ENCODE measurements at regions not wholly inside any gene's neighbourhood (a gene's known extent, or its start where the extent isn't known, plus 50 kb on each side); places are given as distances from the start of the nearest gene placed in this dataset.

DNA sequence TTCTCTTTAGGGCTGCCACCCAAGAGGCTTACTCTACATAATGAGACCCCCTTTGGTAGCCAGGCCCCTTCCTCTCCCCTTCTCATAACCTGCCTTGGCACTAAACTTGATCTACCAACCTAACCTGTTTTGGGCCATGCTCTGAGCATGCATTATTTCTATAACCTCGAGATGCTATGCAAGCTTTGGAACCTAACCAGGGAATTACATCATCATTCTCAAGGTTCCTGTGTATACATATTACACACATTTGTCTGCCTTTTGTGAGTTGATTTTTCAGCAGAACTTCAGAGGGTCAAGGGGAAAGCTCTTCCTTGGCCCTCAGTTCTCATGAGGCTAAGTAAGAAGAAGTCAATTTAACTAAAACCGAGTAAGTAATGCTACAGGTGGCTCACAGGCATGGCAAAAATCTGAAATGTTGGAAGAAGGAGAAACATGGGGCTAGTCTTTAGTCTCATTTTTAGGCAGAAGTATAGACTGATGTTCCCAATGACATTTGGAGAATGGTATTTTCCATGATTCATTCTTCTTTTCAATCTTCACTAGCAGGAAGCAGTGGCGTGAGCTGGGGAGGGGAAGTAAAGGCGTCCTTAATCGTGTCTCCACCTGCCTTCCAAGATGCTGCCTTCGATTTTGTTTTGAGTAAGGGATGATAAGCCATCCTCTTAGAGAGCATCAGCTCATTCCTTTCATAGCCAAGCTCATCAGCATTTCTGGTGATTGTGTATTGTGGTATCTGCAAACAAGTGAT lies 308.4 kb downstream of the ABCC12 start:
- Histone ChIP-seq H3K9me3 (no peaks in the 10 kb centered on the region), H3K36me3 (no peaks in the 10 kb centered on the region), H3K4me3 (no peak overlapping the region), H3K27me3 (no peaks in the 10 kb centered on the region), H3K27ac (no peak overlapping the region), H3K4me1 (no peaks in the 10 kb centered on the region)
- in situ Hi-C loops (cut with MboI; ENCODE audit: low sequenced_read_pairs in 4 of 4) (no loop called here), intact Hi-C loops (cut with DNase I; ENCODE audit: low total_unique reads) (no loop called here)
- ATAC-seq (no peak), DNase-seq (no peak)
- no peak for TF ChIP-seq POLR2A (IDR thresholded peaks at IDR 0.05)
- TF ChIP-seq, protein P1, sequence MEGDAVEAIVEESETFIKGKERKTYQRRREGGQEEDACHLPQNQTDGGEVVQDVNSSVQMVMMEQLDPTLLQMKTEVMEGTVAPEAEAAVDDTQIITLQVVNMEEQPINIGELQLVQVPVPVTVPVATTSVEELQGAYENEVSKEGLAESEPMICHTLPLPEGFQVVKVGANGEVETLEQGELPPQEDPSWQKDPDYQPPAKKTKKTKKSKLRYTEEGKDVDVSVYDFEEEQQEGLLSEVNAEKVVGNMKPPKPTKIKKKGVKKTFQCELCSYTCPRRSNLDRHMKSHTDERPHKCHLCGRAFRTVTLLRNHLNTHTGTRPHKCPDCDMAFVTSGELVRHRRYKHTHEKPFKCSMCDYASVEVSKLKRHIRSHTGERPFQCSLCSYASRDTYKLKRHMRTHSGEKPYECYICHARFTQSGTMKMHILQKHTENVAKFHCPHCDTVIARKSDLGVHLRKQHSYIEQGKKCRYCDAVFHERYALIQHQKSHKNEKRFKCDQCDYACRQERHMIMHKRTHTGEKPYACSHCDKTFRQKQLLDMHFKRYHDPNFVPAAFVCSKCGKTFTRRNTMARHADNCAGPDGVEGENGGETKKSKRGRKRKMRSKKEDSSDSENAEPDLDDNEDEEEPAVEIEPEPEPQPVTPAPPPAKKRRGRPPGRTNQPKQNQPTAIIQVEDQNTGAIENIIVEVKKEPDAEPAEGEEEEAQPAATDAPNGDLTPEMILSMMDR (IDR thresholded peaks at IDR 0.05 in 4 of 5, conservative IDR thresholded peaks at IDR 0.05 in 1 of 5): no peak

DNA sequence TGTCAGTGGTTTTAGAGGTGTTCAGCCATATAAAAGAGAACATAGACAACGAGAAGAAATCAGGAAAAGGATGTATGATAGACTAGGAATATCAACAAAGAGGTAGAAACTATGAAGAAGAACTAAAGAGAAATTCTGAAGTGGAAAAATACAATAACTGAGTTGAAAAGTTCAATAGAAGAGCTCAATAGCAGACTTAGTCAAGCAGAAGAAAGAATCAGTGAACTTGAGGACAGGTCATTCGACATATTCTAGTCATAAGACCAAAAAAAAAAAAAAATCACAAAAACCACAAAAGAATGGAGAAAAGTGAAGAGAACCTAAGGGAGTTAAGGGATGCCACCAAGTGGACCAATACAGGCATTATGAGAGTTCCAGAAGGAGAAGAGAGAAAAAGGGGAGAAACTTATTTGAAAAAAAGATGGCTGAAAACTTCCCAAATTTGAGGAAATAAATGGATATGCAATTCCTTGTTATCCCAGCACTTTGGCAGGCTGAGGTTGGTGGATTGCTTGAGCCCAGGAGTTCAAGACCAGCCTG lies 321.2 kb downstream of the ABCC12 start:
- no peak for TF ChIP-seq POLR2A (IDR thresholded peaks at IDR 0.05)
- TF ChIP-seq, protein P1 (IDR thresholded peaks at IDR 0.05 in 4 of 5, conservative IDR thresholded peaks at IDR 0.05 in 1 of 5): no peak
- intact Hi-C loops (cut with DNase I; ENCODE audit: low total_unique reads) (no loop called here), in situ Hi-C loops (cut with MboI; ENCODE audit: low sequenced_read_pairs in 4 of 4) (no loop called here)
- H3K27ac ChIP-seq: no peak overlapping the region
- peaks cover 0 to 5% (median 0%) of the 10 kb centered on the region in 3 donors for H3K9me3 ChIP-seq
- no peaks in the 10 kb centered on the region for H3K36me3 ChIP-seq
- no peak for ATAC-seq
- H3K27me3 ChIP-seq: no peaks in the 10 kb centered on the region
- no peak for DNase-seq
- H3K4me1 ChIP-seq: no peaks in the 10 kb centered on the region
- no peak overlapping the region for H3K4me3 ChIP-seq

DNA sequence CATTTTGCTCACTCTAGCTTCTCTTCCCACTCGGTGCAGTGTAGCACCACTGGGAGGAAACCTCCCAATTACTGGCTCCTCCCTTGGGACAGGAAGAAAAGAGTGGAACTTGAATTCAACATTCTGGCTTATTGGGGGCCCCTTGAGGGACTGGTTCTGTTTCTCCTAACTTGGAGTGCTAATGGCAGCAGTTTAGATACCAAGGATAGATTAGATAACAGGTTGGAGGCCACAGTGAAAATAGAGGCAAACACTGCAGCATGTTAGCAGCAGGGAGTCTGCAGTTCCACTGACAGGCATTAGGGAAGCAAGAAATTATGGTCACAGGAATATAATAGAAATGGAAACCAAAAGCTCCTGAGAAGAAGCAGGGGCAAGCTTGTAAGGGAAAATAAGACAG lies 322.0 kb downstream of the ABCC12 start:
- peaks cover 0 to 5% (median 0%) of the 10 kb centered on the region in 3 donors for H3K9me3 ChIP-seq
- no peak overlapping the region for H3K27ac ChIP-seq
- in situ Hi-C loops (cut with MboI; ENCODE audit: low sequenced_read_pairs in 4 of 4) (no loop called here), intact Hi-C loops (cut with DNase I; ENCODE audit: low total_unique reads) (no loop called here)
- no peaks in the 10 kb centered on the region for H3K27me3 ChIP-seq
- no peak for DNase-seq
- ATAC-seq: no peak
- H3K4me3 ChIP-seq: no peak overlapping the region
- H3K36me3 ChIP-seq: no peaks in the 10 kb centered on the region
- H3K4me1 ChIP-seq: no peaks in the 10 kb centered on the region
- TF ChIP-seq POLR2A (IDR thresholded peaks at IDR 0.05): no peak
- TF ChIP-seq, protein P1 (IDR thresholded peaks at IDR 0.05 in 4 of 5, conservative IDR thresholded peaks at IDR 0.05 in 1 of 5): no peak

DNA sequence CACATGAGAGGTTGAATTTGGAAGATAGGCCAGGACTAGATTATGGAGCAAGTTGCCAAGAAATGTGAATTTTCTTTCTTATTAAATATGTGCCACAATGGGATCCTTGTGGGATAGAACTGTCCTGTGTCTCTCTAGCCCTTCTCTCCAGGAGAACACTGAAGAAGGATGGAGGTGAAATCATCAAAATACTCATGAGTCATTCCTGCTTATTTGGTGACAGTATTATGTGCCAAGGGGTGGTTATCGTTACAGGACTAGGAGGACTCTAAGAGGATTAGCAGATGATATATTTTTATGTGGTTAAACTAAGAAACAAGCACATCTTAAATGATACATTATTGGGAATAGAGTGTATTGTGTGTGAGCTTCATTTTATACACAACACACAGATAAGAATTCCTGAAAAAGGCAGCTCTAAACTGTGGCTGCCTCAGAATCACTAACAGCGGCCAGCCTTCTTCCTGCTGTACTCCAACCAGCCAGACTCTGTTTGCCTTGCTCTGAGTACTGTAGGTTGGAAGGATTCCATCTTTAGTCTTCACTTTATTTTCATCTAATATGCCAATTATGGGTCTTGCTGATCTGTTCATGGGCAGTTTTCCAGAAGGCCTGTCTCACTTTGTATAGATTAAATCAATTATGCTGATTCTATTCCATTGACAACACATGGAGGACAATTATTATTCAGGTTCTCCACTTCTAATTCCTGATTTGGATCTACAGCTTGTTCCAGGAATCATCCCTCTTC lies 325.8 kb downstream of the ABCC12 start:
- no peaks in the 10 kb centered on the region for H3K9me3 ChIP-seq
- ATAC-seq (no peak), DNase-seq (no peak)
- TF ChIP-seq, protein P1 (IDR thresholded peaks at IDR 0.05 in 4 of 5, conservative IDR thresholded peaks at IDR 0.05 in 1 of 5): no peak
- TF ChIP-seq POLR2A (IDR thresholded peaks at IDR 0.05): no peak
- H3K4me1 ChIP-seq: no peaks in the 10 kb centered on the region
- no peaks in the 10 kb centered on the region for H3K36me3 ChIP-seq
- intact Hi-C loops (cut with DNase I; ENCODE audit: low total_unique reads) (no loop called here), in situ Hi-C loops (cut with MboI; ENCODE audit: low sequenced_read_pairs in 4 of 4) (no loop called here)
- H3K4me3 ChIP-seq: no peak overlapping the region
- no peak overlapping the region for H3K27ac ChIP-seq
- H3K27me3 ChIP-seq: no peaks in the 10 kb centered on the region

Data from gastrocnemius medialis (tissue), 4 donors.